ES-I3 (cell line): ENCODE measurements at regions not wholly inside any gene's neighbourhood (a gene's known extent, or its start where the extent isn't known, plus 50 kb on each side); places are given as distances from the start of the nearest gene placed in this dataset.

Source experiments
- H3K36me3 ChIP-seq: 2 replicates; pipeline ENCODE4 v1.6.1; 2013; ENCODE audit warnings: mild to moderate bottlenecking, low read length, control low read depth, moderate library complexity; ENCODE audit not compliant: insufficient read depth
- H3K4me1 ChIP-seq: 2 replicates; pipeline ENCODE4 v1.6.1; 2013; ENCODE audit warnings: mild to moderate bottlenecking, control low read depth, low read length; ENCODE audit not compliant: insufficient read depth
- H3K9ac ChIP-seq: 2 replicates; pipeline ENCODE4 v1.6.1; 2013; ENCODE audit warnings: low read depth, mild to moderate bottlenecking, low read length, moderate library complexity
- H3K9me3 ChIP-seq: 2 replicates; pipeline ENCODE4 v1.6.1; 2013; ENCODE audit warnings: mild to moderate bottlenecking, low read length, moderate library complexity; ENCODE audit not compliant: control insufficient read depth, insufficient read depth

GRCh38 chr20:50312002-50312681 lies 121.5 kb downstream of the CEBPB start:
- Histone ChIP-seq H3K4me1 (peaks cover 13% of the 10 kb centered on the region), H3K9ac (no peak overlapping the region), H3K9me3 (no peaks in the 10 kb centered on the region), H3K36me3 (no peaks in the 10 kb centered on the region)

- Histone ChIP-seq H3K9ac (no peak overlapping the region), H3K4me1 (peaks cover 13% of the 10 kb centered on the region), H3K9me3 (no peaks in the 10 kb centered on the region), H3K36me3 (no peaks in the 10 kb centered on the region)
These were observed 122.3 kb downstream of the CEBPB start for GRCh38 chr20:50312682-50313521.

- H3K4me1 ChIP-seq: peaks cover 10% of the 10 kb centered on the region
- no peak overlapping the region for H3K9ac ChIP-seq
- no peaks in the 10 kb centered on the region for H3K36me3 ChIP-seq
- no peaks in the 10 kb centered on the region for H3K9me3 ChIP-seq
These were observed 122.8 kb downstream of the CEBPB start for GRCh38 chr20:50313522-50313820.

- Histone ChIP-seq H3K9ac (no peak overlapping the region), H3K4me1 (peaks cover 6% of the 10 kb centered on the region; the same call in 1 of the 2 replicates), H3K36me3 (no peaks in the 10 kb centered on the region), H3K9me3 (no peaks in the 10 kb centered on the region)
These were observed 123.4 kb downstream of the CEBPB start for GRCh38 chr20:50313827-50314677.

- H3K36me3 ChIP-seq: no peaks in the 10 kb centered on the region
- no peaks in the 10 kb centered on the region for H3K9me3 ChIP-seq
- no peak overlapping the region for H3K9ac ChIP-seq
- no peaks in the 10 kb centered on the region for H3K4me1 ChIP-seq
These were observed 124.2 kb downstream of the CEBPB start for GRCh38 chr20:50314678-50315335.

- Histone ChIP-seq H3K4me1 (peaks cover 8% of the 10 kb centered on the region), H3K9me3 (no peaks in the 10 kb centered on the region), H3K9ac (no peak overlapping the region), H3K36me3 (no peaks in the 10 kb centered on the region)
These were observed 125.2 kb downstream of the CEBPB start for GRCh38 chr20:50315586-50316551.

- Histone ChIP-seq H3K9me3 (no peaks in the 10 kb centered on the region), H3K4me1 (peaks cover 16% of the 10 kb centered on the region), H3K9ac (no peak overlapping the region), H3K36me3 (no peaks in the 10 kb centered on the region)
These were observed 126.5 kb downstream of the CEBPB start for GRCh38 chr20:50317116-50317515.

- Histone ChIP-seq H3K36me3 (no peaks in the 10 kb centered on the region), H3K9ac (no peak overlapping the region), H3K9me3 (no peaks in the 10 kb centered on the region), H3K4me1 (peaks cover 17% of the 10 kb centered on the region)
These were observed 127.0 kb downstream of the CEBPB start for GRCh38 chr20:50317609-50318008.

- no peak overlapping the region for H3K9ac ChIP-seq
- peaks cover 17% of the 10 kb centered on the region for H3K4me1 ChIP-seq
- H3K36me3 ChIP-seq: no peaks in the 10 kb centered on the region
- H3K9me3 ChIP-seq: no peaks in the 10 kb centered on the region
These were observed 128.1 kb downstream of the CEBPB start for GRCh38 chr20:50318710-50319109.

- H3K4me1 ChIP-seq: peaks cover 17% of the 10 kb centered on the region
- H3K9me3 ChIP-seq: peaks cover 3% of the 10 kb centered on the region; the same call in 1 of the 2 replicates
- H3K36me3 ChIP-seq: no peaks in the 10 kb centered on the region
- H3K9ac ChIP-seq: peak overlapping the region; percentile 53; the same call in 1 of the 2 replicates
These were observed 129.6 kb downstream of the CEBPB start for GRCh38 chr20:50320005-50320900.

- Histone ChIP-seq H3K9ac (peak overlapping the region; percentile 53), H3K4me1 (peaks cover 17% of the 10 kb centered on the region), H3K9me3 (peaks cover 3% of the 10 kb centered on the region; the same call in 1 of the 2 replicates), H3K36me3 (no peaks in the 10 kb centered on the region)
These were observed 130.5 kb downstream of the CEBPB start for GRCh38 chr20:50320901-50321796.
